HEK293 (cell line): ENCODE measurements at regions not wholly inside any gene's neighbourhood (a gene's known extent, or its start where the extent isn't known, plus 50 kb on each side); places are given as distances from the start of the nearest gene placed in this dataset.

Experiments
- CTCF ChIA-PET: fragments of 350-600 bp; formaldehyde crosslinking; extraction: SDS; loops from one replicate; lab custom pipeline; 2021; ENCODE audit warnings: antibody characterized with exemption; lab: Yijun Ruan, JAX
- POLR2A ChIA-PET: fragments of 300-600 bp; formaldehyde crosslinking; extraction: SDS; loops from one replicate; lab custom pipeline; 2020; ENCODE audit warnings: antibody characterized with exemption, inconsistent platforms; lab: Yijun Ruan, JAX
- H3K27ac ChIP-seq: fragments of 200-500 bp; sonication (Bioruptor generic); 2 replicates; pipeline ENCODE4 v1.5.1; 2014; ENCODE audit warnings: low read depth, low read length, control low read depth, inconsistent platforms; ENCODE audit errors: extremely low read depth
- H3K36me3 ChIP-seq, 2 experiments: fragments of 200-500 bp in 1 of 2; sonication (Bioruptor generic) in 1 of 2; 1 replicate in 1 of 2; 2 replicates in 1 of 2; pipeline ENCODE4 v1.5.1; 2014 to 2017; ENCODE audit warnings: inconsistent platforms in 2 of 2, low read length in 2 of 2; ENCODE audit not compliant: control insufficient read depth in 2 of 2, insufficient read depth in 1 of 2
- H3K4me1 ChIP-seq: fragments of 200-500 bp; sonication (Bioruptor generic); 2 replicates; pipeline ENCODE4 v1.5.1; 2014; ENCODE audit warnings: mild to moderate bottlenecking, low read length, inconsistent platforms; ENCODE audit not compliant: control insufficient read depth, insufficient read depth
- H3K4me3 ChIP-seq: 2 replicates; pipeline ENCODE4 v1.5.1; 2011; ENCODE audit warnings: low read depth, mild to moderate bottlenecking, control low read depth, low read length, moderate library complexity
- H3K9me3 ChIP-seq: fragments of 200-500 bp; sonication (Bioruptor generic); 2 replicates; pipeline ENCODE4 v1.5.1; 2014; ENCODE audit warnings: low read depth, low read length, inconsistent platforms; ENCODE audit not compliant: control insufficient read depth, insufficient read depth
- BCL11A ChIP-seq: fragments of 450-650 bp; formaldehyde crosslinking; IDR thresholded peaks from 2 replicates; pipeline ENCODE4 v1.5.1; 2016; ENCODE audit warnings: low read depth, missing biosample characterization, missing genetic modification characterization
- FEZF1 ChIP-seq: fragments of 450-650 bp; formaldehyde crosslinking; IDR thresholded peaks from 2 replicates; pipeline ENCODE4 v1.5.1; 2016; ENCODE audit warnings: missing biosample characterization, missing genetic modification characterization
- OVOL3 ChIP-seq: fragments of 450-650 bp; formaldehyde crosslinking; IDR thresholded peaks from 2 replicates; pipeline ENCODE4 v1.5.1; 2016; ENCODE audit warnings: missing biosample characterization, missing genetic modification characterization
- SP7 ChIP-seq: fragments of 450-650 bp; formaldehyde crosslinking; IDR thresholded peaks from 2 replicates; pipeline ENCODE4 v1.5.1; 2016; ENCODE audit warnings: missing biosample characterization, missing genetic modification characterization
- ZBTB21 ChIP-seq: fragments of 450-650 bp; formaldehyde crosslinking; IDR thresholded peaks from 2 replicates; pipeline ENCODE4 v1.5.1; 2017; ENCODE audit warnings: missing biosample characterization, missing genetic modification characterization
- ZFP3 ChIP-seq: fragments of 450-650 bp; formaldehyde crosslinking; IDR thresholded peaks from 2 replicates; pipeline ENCODE4 v1.5.1; 2016; ENCODE audit warnings: low read depth, missing biosample characterization, missing genetic modification characterization
- ZNF121 ChIP-seq: fragments of 450-650 bp; formaldehyde crosslinking; IDR thresholded peaks from 2 replicates; pipeline ENCODE4 v1.5.1; 2016; ENCODE audit warnings: missing biosample characterization, missing genetic modification characterization
- ZNF140 ChIP-seq: fragments of 450-650 bp; formaldehyde crosslinking; IDR thresholded peaks from 2 replicates; pipeline ENCODE4 v1.5.1; 2016; ENCODE audit warnings: missing biosample characterization, missing genetic modification characterization
- ZNF155 ChIP-seq: fragments of 450-650 bp; formaldehyde crosslinking; IDR thresholded peaks from 2 replicates; pipeline ENCODE4 v1.5.1; 2016; ENCODE audit warnings: missing biosample characterization, missing genetic modification characterization
- ZNF174 ChIP-seq: fragments of 450-650 bp; formaldehyde crosslinking; IDR thresholded peaks from 2 replicates; pipeline ENCODE4 v1.5.0; 2017; ENCODE audit warnings: missing biosample characterization, mild to moderate bottlenecking, missing genetic modification characterization
- ZNF2 ChIP-seq: fragments of 450-650 bp; formaldehyde crosslinking; IDR thresholded peaks from 2 replicates; pipeline ENCODE4 v1.5.1; 2016; ENCODE audit warnings: missing biosample characterization, missing genetic modification characterization
- ZNF202 ChIP-seq: fragments of 450-650 bp; formaldehyde crosslinking; IDR thresholded peaks from 2 replicates; pipeline ENCODE4 v1.5.1; 2016; ENCODE audit warnings: missing biosample characterization, missing genetic modification characterization, borderline replicate concordance
- ZNF280C ChIP-seq: fragments of 450-650 bp; formaldehyde crosslinking; IDR thresholded peaks from 2 replicates; pipeline ENCODE4 v1.5.1; 2016; ENCODE audit warnings: missing biosample characterization, missing genetic modification characterization
- ZNF302 ChIP-seq: fragments of 450-650 bp; formaldehyde crosslinking; IDR thresholded peaks from 2 replicates; pipeline ENCODE4 v1.5.1; 2016; ENCODE audit warnings: missing biosample characterization, missing genetic modification characterization, low read depth
- ZNF426 ChIP-seq: fragments of 450-650 bp; formaldehyde crosslinking; IDR thresholded peaks from 2 replicates; pipeline ENCODE4 v1.5.1; 2017; ENCODE audit warnings: missing biosample characterization, missing genetic modification characterization, mild to moderate bottlenecking, inconsistent platforms, moderate library complexity
- ZNF473 ChIP-seq: fragments of 450-650 bp; formaldehyde crosslinking; IDR thresholded peaks from 2 replicates; pipeline ENCODE4 v1.5.1; 2017; ENCODE audit warnings: missing biosample characterization, missing genetic modification characterization
- ZNF555 ChIP-seq: fragments of 450-650 bp; formaldehyde crosslinking; conservative IDR thresholded peaks from 2 replicates; pipeline ENCODE4 v1.5.1; 2017; ENCODE audit warnings: missing biosample characterization, mild to moderate bottlenecking, missing genetic modification characterization, inconsistent platforms
- ZNF560 ChIP-seq: fragments of 450-650 bp; formaldehyde crosslinking; IDR thresholded peaks from 2 replicates; pipeline ENCODE4 v1.5.1; 2017; ENCODE audit warnings: missing biosample characterization, missing genetic modification characterization, borderline replicate concordance
- ZNF707 ChIP-seq: fragments of 450-650 bp; formaldehyde crosslinking; IDR thresholded peaks from 2 replicates; pipeline ENCODE4 v1.5.1; 2016; ENCODE audit warnings: missing biosample characterization, missing genetic modification characterization
- TF ChIP-seq, protein P1 (sequence below): fragments of 450-650 bp; formaldehyde crosslinking; IDR thresholded peaks from 2 replicates; pipeline ENCODE4 v1.5.1; 2016; ENCODE audit warnings: missing biosample characterization, missing genetic modification characterization
- TF ChIP-seq, protein P2 (sequence below): fragments of 450-650 bp; formaldehyde crosslinking; conservative IDR thresholded peaks from 2 replicates; pipeline ENCODE4 v1.5.1; 2016; ENCODE audit warnings: low read depth, missing biosample characterization, missing genetic modification characterization
- TF ChIP-seq, protein P3 (sequence below): fragments of 450-650 bp; formaldehyde crosslinking; IDR thresholded peaks from 2 replicates; pipeline ENCODE4 v1.5.1; 2016; ENCODE audit warnings: missing biosample characterization, missing genetic modification characterization
- TF ChIP-seq, protein P4 (sequence below): fragments of 450-650 bp; formaldehyde crosslinking; IDR thresholded peaks from 2 replicates; pipeline ENCODE4 v1.5.1; 2016; ENCODE audit warnings: missing biosample characterization, missing genetic modification characterization

- Histone ChIP-seq H3K27ac (no peak overlapping the region), H3K4me3 (no peak overlapping the region), H3K9me3 (no peaks in the 10 kb centered on the region), H3K36me3 (no peaks in the 10 kb centered on the region), H3K4me1 (no peaks in the 10 kb centered on the region)
- ChIA-PET POLR2A (no interaction called here), CTCF (interaction anchor here (0.6 kb wide), 1 partner anchor 107 kb away, joined by 3 read pairs; no protein-coding TSS in a partner anchor)
- TF ChIP-seq, protein P1, sequence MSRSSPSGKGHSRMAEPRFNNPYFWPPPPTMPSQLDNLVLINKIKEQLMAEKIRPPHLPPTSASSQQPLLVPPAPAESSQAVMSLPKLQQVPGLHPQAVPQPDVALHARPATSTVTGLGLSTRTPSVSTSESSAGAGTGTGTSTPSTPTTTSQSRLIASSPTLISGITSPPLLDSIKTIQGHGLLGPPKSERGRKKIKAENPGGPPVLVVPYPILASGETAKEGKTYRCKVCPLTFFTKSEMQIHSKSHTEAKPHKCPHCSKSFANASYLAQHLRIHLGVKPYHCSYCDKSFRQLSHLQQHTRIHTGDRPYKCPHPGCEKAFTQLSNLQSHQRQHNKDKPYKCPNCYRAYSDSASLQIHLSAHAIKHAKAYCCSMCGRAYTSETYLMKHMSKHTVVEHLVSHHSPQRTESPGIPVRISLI (tag by site-specific recombination): no peak
- no peak for TF ChIP-seq ZNF202
Measured at GRCh38 chr4:8761824-8762205, 109.8 kb downstream of the HMX1 start.

DNA sequence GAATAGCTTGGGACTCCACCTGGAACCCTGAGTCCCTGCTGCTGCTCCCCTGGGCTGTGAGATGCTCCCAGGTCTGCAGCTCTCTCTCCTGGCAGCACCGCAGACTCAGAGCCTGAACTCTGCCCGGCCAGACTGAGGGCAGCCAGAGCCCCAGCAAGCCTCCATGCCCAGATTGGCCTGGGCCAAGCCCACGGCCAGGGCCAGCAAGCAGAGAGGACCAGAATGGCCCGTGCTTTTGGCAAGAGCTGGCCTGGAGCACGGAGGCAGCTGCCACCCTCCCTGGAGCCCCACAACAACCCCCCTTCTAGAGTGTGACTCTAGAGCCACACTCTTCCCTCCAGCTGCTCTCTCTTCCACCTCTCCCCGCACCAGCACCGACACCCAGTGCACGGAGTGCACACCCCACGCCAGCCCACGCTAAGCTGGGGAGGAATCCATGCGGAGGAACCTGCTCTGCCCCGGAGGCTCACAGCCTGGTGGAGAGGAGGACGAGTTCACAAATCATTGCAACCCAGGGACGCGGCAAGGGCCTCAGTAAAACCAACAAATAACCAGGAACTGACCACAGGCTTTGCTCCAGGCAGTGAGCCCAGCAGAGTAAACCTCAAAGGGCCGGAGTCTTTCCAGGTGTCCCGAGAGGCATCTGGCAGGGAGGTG lies 110.3 kb downstream of the HMX1 start:
- ChIA-PET CTCF (interaction anchor here (0.6 kb wide), 1 partner anchor 107 kb away, joined by 3 read pairs; no protein-coding TSS in a partner anchor), POLR2A (no interaction called here)
- Histone ChIP-seq H3K9me3 (no peaks in the 10 kb centered on the region), H3K27ac (no peak overlapping the region), H3K4me1 (no peaks in the 10 kb centered on the region), H3K36me3 (no peaks in the 10 kb centered on the region), H3K4me3 (no peak overlapping the region)
- TF ChIP-seq ZNF426 (tag by site-specific recombination) (no peak), ZNF473 (tag by site-specific recombination) (no peak), ZBTB21 (no peak), ZFP3 (no peak), SP7 (tag by site-specific recombination) (no peak), ZNF121 (no peak), ZNF555 (no peak), ZNF302 (tag by site-specific recombination) (no peak), ZNF155 (tag by site-specific recombination) (no peak), ZNF560 (tag by site-specific recombination) (no peak), BCL11A (tag by site-specific recombination) (no peak), ZNF707 (tag by site-specific recombination) (no peak)

DNA sequence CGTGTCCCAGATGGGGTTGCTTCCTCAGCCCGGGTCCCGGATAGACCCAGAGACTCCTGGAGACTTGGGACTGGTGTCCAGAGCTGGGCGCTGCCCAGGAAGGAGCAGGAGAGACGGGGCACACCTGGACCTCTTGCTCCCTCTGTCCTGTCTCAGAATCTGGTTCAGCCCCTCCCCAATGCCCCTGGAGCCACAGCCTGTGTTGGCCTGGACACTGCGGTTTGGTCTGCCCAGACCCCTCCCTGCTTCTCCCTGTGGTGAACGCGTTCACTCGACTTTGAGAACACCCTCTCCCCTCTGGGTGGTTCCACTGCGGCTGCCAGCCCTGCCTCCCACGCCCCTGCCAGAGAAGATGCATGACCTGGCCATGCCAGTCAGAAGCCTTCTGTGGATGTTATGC lies 111.1 kb downstream of the HMX1 start:
- ChIA-PET CTCF (no interaction called here), POLR2A (no interaction called here)
- Histone ChIP-seq H3K9me3 (no peaks in the 10 kb centered on the region), H3K27ac (no peak overlapping the region), H3K4me3 (no peak overlapping the region), H3K4me1 (no peaks in the 10 kb centered on the region), H3K36me3 (no peaks in the 10 kb centered on the region)
- TF ChIP-seq ZNF2 (tag by site-specific recombination): no peak
- no peak for TF ChIP-seq ZNF174 (tag by site-specific recombination)
- no peak for TF ChIP-seq ZNF280C (tag by site-specific recombination)
- TF ChIP-seq OVOL3 (tag by site-specific recombination): no peak
- TF ChIP-seq, protein P2, sequence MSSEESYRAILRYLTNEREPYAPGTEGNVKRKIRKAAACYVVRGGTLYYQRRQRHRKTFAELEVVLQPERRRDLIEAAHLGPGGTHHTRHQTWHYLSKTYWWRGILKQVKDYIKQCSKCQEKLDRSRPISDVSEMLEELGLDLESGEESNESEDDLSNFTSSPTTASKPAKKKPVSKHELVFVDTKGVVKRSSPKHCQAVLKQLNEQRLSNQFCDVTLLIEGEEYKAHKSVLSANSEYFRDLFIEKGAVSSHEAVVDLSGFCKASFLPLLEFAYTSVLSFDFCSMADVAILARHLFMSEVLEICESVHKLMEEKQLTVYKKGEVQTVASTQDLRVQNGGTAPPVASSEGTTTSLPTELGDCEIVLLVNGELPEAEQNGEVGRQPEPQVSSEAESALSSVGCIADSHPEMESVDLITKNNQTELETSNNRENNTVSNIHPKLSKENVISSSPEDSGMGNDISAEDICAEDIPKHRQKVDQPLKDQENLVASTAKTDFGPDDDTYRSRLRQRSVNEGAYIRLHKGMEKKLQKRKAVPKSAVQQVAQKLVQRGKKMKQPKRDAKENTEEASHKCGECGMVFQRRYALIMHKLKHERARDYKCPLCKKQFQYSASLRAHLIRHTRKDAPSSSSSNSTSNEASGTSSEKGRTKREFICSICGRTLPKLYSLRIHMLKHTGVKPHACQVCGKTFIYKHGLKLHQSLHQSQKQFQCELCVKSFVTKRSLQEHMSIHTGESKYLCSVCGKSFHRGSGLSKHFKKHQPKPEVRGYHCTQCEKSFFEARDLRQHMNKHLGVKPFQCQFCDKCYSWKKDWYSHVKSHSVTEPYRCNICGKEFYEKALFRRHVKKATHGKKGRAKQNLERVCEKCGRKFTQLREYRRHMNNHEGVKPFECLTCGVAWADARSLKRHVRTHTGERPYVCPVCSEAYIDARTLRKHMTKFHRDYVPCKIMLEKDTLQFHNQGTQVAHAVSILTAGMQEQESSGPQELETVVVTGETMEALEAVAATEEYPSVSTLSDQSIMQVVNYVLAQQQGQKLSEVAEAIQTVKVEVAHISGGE (tag by site-specific recombination): no peak
- TF ChIP-seq, protein P3, sequence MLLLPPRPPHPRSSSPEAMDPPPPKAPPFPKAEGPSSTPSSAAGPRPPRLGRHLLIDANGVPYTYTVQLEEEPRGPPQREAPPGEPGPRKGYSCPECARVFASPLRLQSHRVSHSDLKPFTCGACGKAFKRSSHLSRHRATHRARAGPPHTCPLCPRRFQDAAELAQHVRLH (tag by site-specific recombination): no peak
- TF ChIP-seq, protein P4, sequence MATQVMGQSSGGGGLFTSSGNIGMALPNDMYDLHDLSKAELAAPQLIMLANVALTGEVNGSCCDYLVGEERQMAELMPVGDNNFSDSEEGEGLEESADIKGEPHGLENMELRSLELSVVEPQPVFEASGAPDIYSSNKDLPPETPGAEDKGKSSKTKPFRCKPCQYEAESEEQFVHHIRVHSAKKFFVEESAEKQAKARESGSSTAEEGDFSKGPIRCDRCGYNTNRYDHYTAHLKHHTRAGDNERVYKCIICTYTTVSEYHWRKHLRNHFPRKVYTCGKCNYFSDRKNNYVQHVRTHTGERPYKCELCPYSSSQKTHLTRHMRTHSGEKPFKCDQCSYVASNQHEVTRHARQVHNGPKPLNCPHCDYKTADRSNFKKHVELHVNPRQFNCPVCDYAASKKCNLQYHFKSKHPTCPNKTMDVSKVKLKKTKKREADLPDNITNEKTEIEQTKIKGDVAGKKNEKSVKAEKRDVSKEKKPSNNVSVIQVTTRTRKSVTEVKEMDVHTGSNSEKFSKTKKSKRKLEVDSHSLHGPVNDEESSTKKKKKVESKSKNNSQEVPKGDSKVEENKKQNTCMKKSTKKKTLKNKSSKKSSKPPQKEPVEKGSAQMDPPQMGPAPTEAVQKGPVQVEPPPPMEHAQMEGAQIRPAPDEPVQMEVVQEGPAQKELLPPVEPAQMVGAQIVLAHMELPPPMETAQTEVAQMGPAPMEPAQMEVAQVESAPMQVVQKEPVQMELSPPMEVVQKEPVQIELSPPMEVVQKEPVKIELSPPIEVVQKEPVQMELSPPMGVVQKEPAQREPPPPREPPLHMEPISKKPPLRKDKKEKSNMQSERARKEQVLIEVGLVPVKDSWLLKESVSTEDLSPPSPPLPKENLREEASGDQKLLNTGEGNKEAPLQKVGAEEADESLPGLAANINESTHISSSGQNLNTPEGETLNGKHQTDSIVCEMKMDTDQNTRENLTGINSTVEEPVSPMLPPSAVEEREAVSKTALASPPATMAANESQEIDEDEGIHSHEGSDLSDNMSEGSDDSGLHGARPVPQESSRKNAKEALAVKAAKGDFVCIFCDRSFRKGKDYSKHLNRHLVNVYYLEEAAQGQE (tag by site-specific recombination): no peak
- TF ChIP-seq FEZF1 (tag by site-specific recombination): no peak
- TF ChIP-seq ZNF140 (tag by site-specific recombination): no peak
